ENCODE measurements at regions not wholly inside any gene's neighbourhood (a gene's known extent, or its start where the extent isn't known, plus 50 kb on each side); places are given as distances from the start of the nearest gene placed in this dataset.

DNA sequence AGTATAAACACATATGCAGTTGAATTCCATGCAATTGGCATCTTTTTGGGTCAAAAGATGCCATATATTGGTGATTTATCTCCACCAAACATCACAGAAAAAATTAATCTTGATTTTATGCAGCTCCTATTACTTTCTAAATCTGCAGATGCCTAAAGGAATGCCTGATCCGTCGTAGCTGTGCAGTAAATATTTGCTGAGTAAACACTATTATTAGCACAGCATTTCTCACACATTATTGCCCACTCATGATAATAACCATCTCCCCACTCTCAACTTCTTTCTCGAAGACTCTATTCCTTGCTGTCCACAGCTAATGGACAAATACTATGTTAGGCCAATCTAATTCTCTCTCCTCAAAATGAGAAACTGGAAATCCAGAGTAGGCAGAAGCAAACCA, 625.2 kb downstream of the ZIC1 start:
- ChIA-PET CTCF (no interaction called here), POLR2A (no interaction called here)
- H3K36me3 Mint-ChIP-seq (ENCODE audit: low read depth): no peaks in the 10 kb centered on the region

DNA sequence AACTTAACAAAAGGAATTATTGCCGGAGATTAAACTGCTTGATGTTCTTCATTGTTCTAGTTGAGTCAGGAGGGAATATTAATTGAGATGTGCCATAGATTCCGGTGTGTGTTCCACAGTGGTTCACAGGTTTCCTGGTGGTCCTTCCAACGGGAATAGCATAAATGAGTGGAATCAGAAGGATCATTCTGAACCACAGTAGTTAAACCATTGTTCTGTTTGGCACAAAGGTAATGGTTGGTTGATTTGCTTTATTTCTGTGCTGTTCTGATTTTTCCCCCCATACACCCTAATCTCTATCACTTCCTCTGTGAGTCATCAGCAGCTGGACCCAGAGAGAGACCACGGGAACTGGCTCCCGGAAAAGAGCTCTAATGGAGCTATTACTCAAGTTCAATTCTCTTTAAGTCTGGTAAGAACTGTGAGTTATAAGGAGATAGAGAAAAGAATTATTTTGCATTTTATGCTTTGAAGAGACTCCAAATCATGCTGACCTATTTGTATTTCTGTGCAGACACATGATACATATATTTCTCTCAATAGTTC, 627.2 kb downstream of the ZIC1 start:
- H3K36me3 Mint-ChIP-seq (ENCODE audit: low read depth): no peaks in the 10 kb centered on the region
- no peaks in the 10 kb centered on the region for H3K9me3 Mint-ChIP-seq (ENCODE audit: insufficient read depth)
- no peaks in the 10 kb centered on the region for H3K27me3 Mint-ChIP-seq (ENCODE audit: low read depth)
- ChIA-PET POLR2A (interaction anchor here (0.6 kb wide), 1 partner anchor 1905 kb away, joined by 3 read pairs; no protein-coding TSS in a partner anchor), CTCF (no interaction called here)
- no peak overlapping the region for H3K27ac Mint-ChIP-seq
- DNase-seq: no peak
- no peak for ATAC-seq
- no peak overlapping the region for H3K4me3 Mint-ChIP-seq
- H3K4me1 Mint-ChIP-seq (ENCODE audit: low read depth): no peaks in the 10 kb centered on the region

More for the DNA sequence above, 625.2 kb downstream of the ZIC1 start:
- DNase-seq (no peak), ATAC-seq (no peak)
- no peak overlapping the region for H3K27ac Mint-ChIP-seq
- no peaks in the 10 kb centered on the region for H3K4me1 Mint-ChIP-seq (ENCODE audit: low read depth)
- no peaks in the 10 kb centered on the region for H3K9me3 Mint-ChIP-seq (ENCODE audit: insufficient read depth)
- H3K27me3 Mint-ChIP-seq (ENCODE audit: low read depth): no peaks in the 10 kb centered on the region
- H3K4me3 Mint-ChIP-seq: no peak overlapping the region

DNA sequence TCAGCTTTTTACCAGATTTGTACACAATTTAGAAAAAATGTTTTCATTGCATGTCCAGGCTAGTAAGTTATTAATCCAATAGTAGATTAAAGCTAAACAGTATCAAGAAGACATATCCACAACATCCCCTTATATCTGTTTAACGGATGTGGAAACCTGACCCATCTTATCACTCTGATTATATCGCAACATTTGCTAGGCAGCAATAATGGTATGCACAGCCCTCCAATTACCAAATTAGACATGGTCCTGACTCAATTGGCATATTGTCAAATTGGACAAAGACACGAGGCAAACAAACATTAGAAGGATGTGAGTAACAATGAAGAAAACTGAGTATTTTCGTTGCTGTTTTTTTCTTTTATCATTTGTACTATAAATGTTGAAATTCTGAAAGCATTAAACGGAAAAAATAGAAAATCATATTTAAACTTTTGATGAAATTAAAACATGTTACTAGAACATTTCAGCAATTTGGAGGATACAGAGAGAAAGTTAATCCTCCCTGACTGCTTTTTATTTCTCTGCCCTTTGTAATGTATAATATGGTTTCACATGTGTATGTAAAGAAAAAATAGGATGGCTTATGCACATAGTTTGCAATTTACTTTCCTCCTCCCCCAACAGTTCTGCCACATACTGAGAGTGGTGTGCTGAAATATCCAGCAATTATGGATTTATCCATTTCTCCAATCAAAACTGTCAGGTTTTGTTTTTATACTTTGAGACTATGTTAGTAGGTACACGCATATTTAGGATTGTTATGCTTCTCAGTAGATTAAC, 633.7 kb downstream of the ZIC1 start:
- Mint-ChIP-seq H3K36me3 (ENCODE audit: low read depth) (no peaks in the 10 kb centered on the region), H3K4me3 (no peak overlapping the region), H3K27me3 (ENCODE audit: low read depth) (no peaks in the 10 kb centered on the region), H3K4me1 (ENCODE audit: low read depth) (no peaks in the 10 kb centered on the region), H3K27ac (no peak overlapping the region), H3K9me3 (ENCODE audit: insufficient read depth) (peaks cover 3% of the 10 kb centered on the region)
- CTCF ChIA-PET: no interaction called here
- POLR2A ChIA-PET: no interaction called here
- DNase-seq (no peak), ATAC-seq (no peak)

DNA sequence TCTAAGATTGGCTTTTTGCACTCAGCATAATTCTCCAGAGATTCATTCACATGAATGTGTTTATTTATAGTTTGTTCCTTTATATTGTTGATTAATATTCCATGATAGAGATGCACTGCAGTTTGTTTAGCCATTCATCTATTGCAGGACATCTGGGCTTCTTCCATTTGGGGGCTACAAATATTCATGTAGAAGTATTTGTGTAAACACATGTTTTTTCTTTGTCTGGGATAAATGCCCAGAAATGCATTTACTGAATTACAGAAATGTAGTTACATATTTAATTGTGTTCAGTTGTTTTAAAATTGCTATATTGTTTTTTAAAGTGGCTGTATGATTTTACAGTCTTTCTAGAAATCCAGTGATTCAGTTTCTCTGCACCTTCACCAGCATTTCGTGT, 635.0 kb downstream of the ZIC1 start:
- H3K27me3 Mint-ChIP-seq (ENCODE audit: low read depth): no peaks in the 10 kb centered on the region
- no peak for ATAC-seq

DNA sequence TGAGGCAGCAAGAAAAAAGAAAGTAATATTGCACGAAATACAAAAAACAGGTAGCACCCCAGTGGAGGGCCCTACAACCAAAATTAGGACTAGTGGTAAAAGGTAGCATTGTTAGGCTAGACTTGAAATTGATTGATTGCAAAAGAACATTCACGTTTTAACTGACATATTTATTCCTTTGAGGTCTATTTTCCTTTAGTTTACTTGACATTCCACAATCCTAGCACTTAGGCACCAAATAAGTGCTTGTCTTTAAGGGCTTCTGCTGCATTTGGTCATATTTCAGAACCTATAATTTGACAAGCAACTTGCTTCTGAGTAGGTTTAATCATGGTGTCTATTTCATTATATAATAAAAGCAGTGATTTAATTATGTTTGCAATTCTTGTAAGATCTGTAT, 642.7 kb upstream of the AGTR1 start:
- H3K4me3 Mint-ChIP-seq: no peak overlapping the region

More for the DNA sequence above, 635.0 kb downstream of the ZIC1 start:
- Mint-ChIP-seq H3K27ac (no peak overlapping the region), H3K36me3 (ENCODE audit: low read depth) (no peaks in the 10 kb centered on the region), H3K4me1 (ENCODE audit: low read depth) (no peaks in the 10 kb centered on the region), H3K9me3 (ENCODE audit: insufficient read depth) (peaks cover 3% of the 10 kb centered on the region), H3K4me3 (no peak overlapping the region)
- no peak for DNase-seq
- ChIA-PET CTCF (no interaction called here), POLR2A (no interaction called here)

DNA sequence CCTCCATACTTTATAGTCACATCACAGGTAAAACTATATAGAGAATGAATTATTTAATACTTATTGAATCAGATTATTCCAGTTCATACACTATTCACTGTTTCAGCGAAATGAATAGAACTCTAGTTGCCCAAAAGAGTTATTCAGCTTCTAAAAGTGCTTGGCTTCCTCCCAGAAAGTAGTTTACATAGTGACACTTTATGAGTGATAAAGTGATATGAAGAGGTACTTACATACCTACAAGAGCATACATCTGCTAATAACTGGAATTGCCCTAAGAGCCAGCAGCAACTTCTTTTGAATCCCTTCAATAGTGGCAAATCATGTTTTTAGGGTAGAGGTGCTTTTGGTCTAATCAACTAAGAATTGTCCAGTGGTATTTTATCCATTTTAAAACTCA, 635.1 kb upstream of the AGTR1 start:
- H3K36me3 Mint-ChIP-seq (ENCODE audit: low read depth): no peaks in the 10 kb centered on the region
- CTCF ChIA-PET: no interaction called here
- POLR2A ChIA-PET: no interaction called here
- ATAC-seq (no peak), DNase-seq (no peak)
- H3K27ac Mint-ChIP-seq: no peak overlapping the region
- peaks cover 4% of the 10 kb centered on the region for H3K9me3 Mint-ChIP-seq (ENCODE audit: insufficient read depth)
- H3K27me3 Mint-ChIP-seq (ENCODE audit: low read depth): no peaks in the 10 kb centered on the region
- no peak overlapping the region for H3K4me3 Mint-ChIP-seq
- H3K4me1 Mint-ChIP-seq (ENCODE audit: low read depth): no peaks in the 10 kb centered on the region

More for the DNA sequence above, 642.7 kb upstream of the AGTR1 start:
- H3K27ac Mint-ChIP-seq: no peak overlapping the region
- POLR2A ChIA-PET: no interaction called here
- no peaks in the 10 kb centered on the region for H3K27me3 Mint-ChIP-seq (ENCODE audit: low read depth)
- no peak for DNase-seq
- CTCF ChIA-PET: no interaction called here
- ATAC-seq: no peak
- H3K36me3 Mint-ChIP-seq (ENCODE audit: low read depth): no peaks in the 10 kb centered on the region
- H3K4me1 Mint-ChIP-seq (ENCODE audit: low read depth): no peaks in the 10 kb centered on the region
- no peaks in the 10 kb centered on the region for H3K9me3 Mint-ChIP-seq (ENCODE audit: insufficient read depth)

DNA sequence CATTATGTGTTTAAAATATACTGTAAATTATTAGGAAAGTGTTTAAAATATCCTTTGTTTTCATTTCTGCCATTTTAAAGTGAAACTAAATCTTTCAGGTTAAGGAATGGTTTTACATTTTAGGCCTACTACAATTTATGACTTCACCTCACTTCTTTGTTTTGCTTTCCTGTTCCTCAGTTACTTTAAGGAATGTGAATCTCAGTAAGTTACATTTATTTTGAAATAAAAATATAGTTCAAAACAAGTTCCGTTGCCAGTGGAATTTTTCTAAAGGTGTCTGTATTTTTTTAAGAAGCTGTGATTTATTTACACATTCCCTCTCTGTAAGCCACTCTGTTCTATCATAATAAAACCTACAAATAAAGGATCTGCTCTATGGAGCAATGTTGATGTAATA, 630.9 kb upstream of the AGTR1 start:
- H3K27me3 Mint-ChIP-seq (ENCODE audit: low read depth): no peaks in the 10 kb centered on the region
- ATAC-seq (no peak), DNase-seq (no peak)
- CTCF ChIA-PET: no interaction called here
- H3K9me3 Mint-ChIP-seq (ENCODE audit: insufficient read depth): peaks cover 4% of the 10 kb centered on the region
- POLR2A ChIA-PET: no interaction called here
- H3K27ac Mint-ChIP-seq: no peak overlapping the region
- no peaks in the 10 kb centered on the region for H3K36me3 Mint-ChIP-seq (ENCODE audit: low read depth)
- no peaks in the 10 kb centered on the region for H3K4me1 Mint-ChIP-seq (ENCODE audit: low read depth)
- no peak overlapping the region for H3K4me3 Mint-ChIP-seq

DNA sequence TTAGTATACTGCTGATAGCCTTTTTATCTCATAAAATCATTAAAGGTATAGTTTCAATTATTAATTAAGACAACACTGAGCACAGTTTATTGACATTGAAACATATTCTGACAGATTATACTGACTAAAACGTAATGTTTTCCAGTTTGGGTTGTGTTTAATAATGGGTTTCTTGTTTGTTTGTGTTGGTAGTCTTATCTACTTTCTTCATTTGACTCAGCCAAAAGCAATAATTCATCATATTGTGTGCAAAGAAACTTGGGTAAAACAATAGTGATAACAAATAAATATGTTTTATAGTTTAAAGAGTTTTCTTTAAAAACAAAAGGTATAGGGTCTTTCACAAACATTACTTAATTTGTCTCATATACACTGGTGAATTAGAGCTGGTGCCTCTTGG, 629.2 kb upstream of the AGTR1 start:
- no peaks in the 10 kb centered on the region for H3K36me3 Mint-ChIP-seq (ENCODE audit: low read depth)
- CTCF ChIA-PET: no interaction called here
- no peaks in the 10 kb centered on the region for H3K4me1 Mint-ChIP-seq (ENCODE audit: low read depth)
- no peak overlapping the region for H3K27ac Mint-ChIP-seq
- ATAC-seq (no peak), DNase-seq (no peak)
- no peak overlapping the region for H3K4me3 Mint-ChIP-seq
- H3K27me3 Mint-ChIP-seq (ENCODE audit: low read depth): no peaks in the 10 kb centered on the region
- peaks cover 4% of the 10 kb centered on the region for H3K9me3 Mint-ChIP-seq (ENCODE audit: insufficient read depth)
- POLR2A ChIA-PET: no interaction called here

DNA sequence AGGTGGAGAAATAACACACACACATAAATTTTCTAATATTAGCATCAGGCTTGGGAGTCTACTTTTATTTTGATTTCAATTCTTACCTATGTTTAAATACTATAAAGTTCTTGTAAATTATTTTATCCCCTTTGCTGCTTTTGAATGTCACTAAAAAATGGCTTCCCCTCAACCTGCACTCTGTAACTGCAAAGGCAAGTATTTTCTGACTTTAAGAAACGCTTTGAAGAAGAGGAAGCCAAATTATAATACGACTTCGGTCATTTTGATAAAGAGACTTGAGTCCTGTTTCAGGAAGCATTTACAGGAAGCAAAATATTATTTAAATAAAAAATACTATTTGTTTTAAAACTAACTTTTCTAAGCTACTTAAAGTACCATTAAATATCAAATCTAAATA, 627.7 kb upstream of the AGTR1 start:
- ChIA-PET CTCF (no interaction called here), POLR2A (no interaction called here)
- ATAC-seq (no peak), DNase-seq (no peak)
- no peak overlapping the region for H3K4me3 Mint-ChIP-seq
- H3K9me3 Mint-ChIP-seq (ENCODE audit: insufficient read depth): no peaks in the 10 kb centered on the region
- no peak overlapping the region for H3K27ac Mint-ChIP-seq
- H3K27me3 Mint-ChIP-seq (ENCODE audit: low read depth): no peaks in the 10 kb centered on the region
- no peaks in the 10 kb centered on the region for H3K36me3 Mint-ChIP-seq (ENCODE audit: low read depth)
- no peaks in the 10 kb centered on the region for H3K4me1 Mint-ChIP-seq (ENCODE audit: low read depth)

DNA sequence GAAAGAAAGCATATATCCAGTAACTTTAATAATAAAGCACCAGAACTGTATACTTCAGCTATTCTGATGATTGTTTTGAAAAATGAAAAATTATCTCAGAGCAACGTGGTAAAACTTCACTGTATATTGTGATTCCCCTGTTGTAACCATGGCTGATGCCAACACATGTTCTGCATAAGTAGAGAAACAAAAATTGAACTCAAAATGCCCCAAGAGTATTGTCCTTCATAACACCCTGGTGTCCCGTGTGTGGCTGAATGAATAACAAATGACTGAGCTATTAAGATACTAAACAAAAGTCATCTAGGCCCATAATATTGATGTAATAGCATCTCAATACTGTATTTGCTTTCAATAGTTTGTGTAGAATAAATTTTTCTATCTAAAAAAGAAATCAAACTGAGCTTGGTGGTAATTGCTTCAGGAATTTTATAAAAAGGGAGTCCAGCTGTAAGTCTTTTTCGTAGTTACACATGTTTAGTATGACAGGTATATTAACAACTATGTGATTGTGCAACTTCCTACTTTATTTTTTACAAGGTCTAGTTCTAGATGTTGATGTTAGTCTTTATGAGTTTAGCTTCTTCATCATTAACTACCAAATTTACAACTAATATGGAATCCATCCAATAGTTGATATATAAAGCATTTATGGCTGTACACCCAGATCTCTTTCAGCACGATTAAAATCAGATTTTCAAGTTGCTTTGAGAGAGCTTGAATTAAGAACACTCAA, 623.8 kb upstream of the AGTR1 start:
- ATAC-seq: no peak
- ChIA-PET CTCF (no interaction called here), POLR2A (no interaction called here)
- H3K36me3 Mint-ChIP-seq (ENCODE audit: low read depth): no peaks in the 10 kb centered on the region
- DNase-seq: no peak
- H3K4me3 Mint-ChIP-seq: no peak overlapping the region
- H3K4me1 Mint-ChIP-seq (ENCODE audit: low read depth): no peaks in the 10 kb centered on the region
- no peak overlapping the region for H3K27ac Mint-ChIP-seq
- no peaks in the 10 kb centered on the region for H3K27me3 Mint-ChIP-seq (ENCODE audit: low read depth)
- no peaks in the 10 kb centered on the region for H3K9me3 Mint-ChIP-seq (ENCODE audit: insufficient read depth)

DNA sequence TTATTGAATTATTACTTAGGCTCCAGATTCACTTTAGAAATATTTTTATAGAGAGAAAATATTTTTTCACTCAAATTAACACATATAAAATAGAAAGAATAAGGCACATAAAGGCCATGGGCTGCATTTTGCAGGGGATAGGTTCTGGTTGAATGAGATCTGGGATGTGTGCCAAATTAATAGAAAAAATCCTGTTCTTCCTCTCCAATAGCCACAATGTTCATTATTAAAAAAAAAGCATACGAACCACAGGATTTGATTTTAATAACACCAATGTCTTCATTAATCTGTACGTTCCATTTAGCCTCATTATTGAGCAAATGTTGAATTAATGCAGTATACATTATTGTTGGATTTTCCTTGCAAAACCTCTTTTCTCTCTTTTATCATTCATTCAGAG, 622.8 kb upstream of the AGTR1 start:
- no peaks in the 10 kb centered on the region for H3K27me3 Mint-ChIP-seq (ENCODE audit: low read depth)
- POLR2A ChIA-PET: no interaction called here
- CTCF ChIA-PET: no interaction called here
- H3K4me1 Mint-ChIP-seq (ENCODE audit: low read depth): no peaks in the 10 kb centered on the region
- ATAC-seq (no peak), DNase-seq (no peak)
- no peak overlapping the region for H3K4me3 Mint-ChIP-seq
- no peak overlapping the region for H3K27ac Mint-ChIP-seq
- H3K9me3 Mint-ChIP-seq (ENCODE audit: insufficient read depth): no peaks in the 10 kb centered on the region
- H3K36me3 Mint-ChIP-seq (ENCODE audit: low read depth): no peaks in the 10 kb centered on the region

DNA sequence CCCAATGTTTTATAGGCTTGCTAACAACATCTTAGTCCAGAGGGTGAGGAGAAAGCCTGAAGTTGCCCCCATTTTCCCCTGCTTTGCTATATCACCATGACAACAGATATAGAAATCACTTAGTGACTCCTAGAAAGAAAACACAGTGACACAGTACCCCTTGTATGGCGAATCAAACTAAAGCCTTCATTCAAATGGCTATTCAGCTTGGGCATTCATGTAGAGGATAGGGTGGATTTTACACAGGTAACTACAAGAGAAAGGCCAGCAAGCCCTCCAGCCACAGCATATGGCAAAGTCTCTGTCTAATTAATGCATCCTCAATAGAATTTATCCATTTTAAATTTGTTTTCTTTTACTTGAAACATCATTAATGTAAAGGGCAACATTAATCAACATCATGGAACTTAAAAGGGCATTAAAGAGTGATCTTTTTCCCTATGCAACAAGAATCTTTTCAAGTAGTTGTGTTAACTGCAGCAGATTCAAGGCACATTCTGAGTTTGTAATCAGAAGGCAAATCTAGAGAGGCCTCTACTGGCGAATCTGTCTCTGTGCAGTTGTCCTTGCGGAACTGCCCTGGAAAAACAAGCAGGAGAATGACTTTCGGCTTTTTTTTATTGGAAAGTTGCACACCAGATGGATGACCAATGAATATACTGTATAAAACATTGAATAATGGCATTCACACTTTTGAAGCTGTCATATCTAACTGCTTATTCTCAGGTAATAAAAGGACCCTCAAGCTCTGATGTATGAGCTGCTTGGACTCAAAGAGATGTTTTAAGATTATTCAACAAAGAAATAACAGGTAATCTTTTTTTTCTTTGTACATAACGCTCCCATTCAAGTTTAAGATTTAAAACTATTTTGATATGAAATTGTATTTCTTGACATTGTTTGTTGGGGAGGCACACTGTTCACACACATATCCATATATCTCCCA, 621.7 kb upstream of the AGTR1 start:
- Mint-ChIP-seq H3K4me1 (ENCODE audit: low read depth) (no peaks in the 10 kb centered on the region), H3K36me3 (ENCODE audit: low read depth) (no peaks in the 10 kb centered on the region), H3K9me3 (ENCODE audit: insufficient read depth) (no peaks in the 10 kb centered on the region), H3K27ac (no peak overlapping the region), H3K4me3 (no peak overlapping the region), H3K27me3 (ENCODE audit: low read depth) (no peaks in the 10 kb centered on the region)
- no peak for DNase-seq
- ChIA-PET CTCF (interaction anchor here (0.8 kb wide), 1 partner anchor 9 kb away, joined by 3 read pairs; no protein-coding TSS in a partner anchor), POLR2A (no interaction called here)
- no peak for ATAC-seq

Measured in activated CD8-positive, alpha-beta T cell treated with anti-CD3 and anti-CD28 coated beads, Interleukin-2, amount 10 ng/mL, durations not matched to agents 7 days and 5 days (primary cell).